Heart left ventricle (tissue), 16 donors: ENCODE measurements at regions not wholly inside any gene's neighbourhood (a gene's known extent, or its start where the extent isn't known, plus 50 kb on each side); places are given as distances from the start of the nearest gene placed in this dataset.
"Not testable (repeated sequence)": the region's sequence is repeated elsewhere in the genome, so short reads cannot be mapped to it uniquely, and the experiment has no call there.

Source experiments
- ATAC-seq, 4 donors: fragments of 200-7000 bp; cut with Tn5 transposase; one replicate each; pipeline ENCODE4 v1.9.1; 2020 to 2022; ENCODE audit warnings: moderate library complexity in 4 of 4, mild to moderate bottlenecking in 3 of 4, moderate number of reproducible peaks in 1 of 4
- DNase-seq, 5 donors: peaks; one replicate each; pipeline ENCODE4 v3.0.0-alpha.2; 2020
- H3K27ac ChIP-seq, 12 donors: fragments of 200-600 bp; sonication (generic) in 4 of 12; one replicate each; pipeline versions ENCODE4 v1.5.0 to v1.8.0; 2016 to 2022; ENCODE audit warnings: mild to moderate bottlenecking in 2 of 12
- H3K27me3 ChIP-seq, 9 donors: fragments of 200-600 bp; sonication (generic) in 2 of 9; one replicate each; pipeline versions ENCODE4 v1.5.1 to v1.8.0; 2016 to 2022; ENCODE audit warnings: mild to moderate bottlenecking in 3 of 9
- H3K36me3 ChIP-seq, 9 donors: fragments of 200-600 bp; sonication (generic) in 2 of 9; one replicate each; pipeline versions ENCODE4 v1.5.0 to v1.8.0; 2018 to 2022; ENCODE audit warnings: mild to moderate bottlenecking in 2 of 9
- H3K4me1 ChIP-seq, 12 donors: fragments of 200-600 bp; sonication (generic) in 4 of 12; one replicate each; pipeline versions ENCODE4 v1.5.0 to v1.8.0; 2016 to 2022; ENCODE audit warnings: mild to moderate bottlenecking in 3 of 12
- H3K4me3 ChIP-seq, 12 donors: fragments of 200-600 bp; sonication (generic) in 4 of 12; one replicate each; pipeline versions ENCODE4 v1.5.0 to v1.8.0; 2017 to 2022; ENCODE audit warnings: mild to moderate bottlenecking in 9 of 12, moderate library complexity in 4 of 12
- H3K9me3 ChIP-seq, 12 donors: fragments of 200-600 bp; sonication (generic) in 4 of 12; one replicate each; pipeline versions ENCODE4 v1.5.0 to v1.8.0; 2016 to 2022; ENCODE audit warnings: mild to moderate bottlenecking in 1 of 12
- CTCF ChIP-seq, 12 donors: fragments of 200-600 bp; sonication (generic) in 4 of 12; IDR thresholded peaks; one replicate each; pipeline versions ENCODE4 v1.5.0 to v1.8.0; 2018 to 2022; ENCODE audit warnings: antibody characterized with exemption in 12 of 12, mild to moderate bottlenecking in 5 of 12
- POLR2A ChIP-seq, 2 donors: fragments of 450-650 bp; IDR thresholded peaks; one replicate each; pipeline ENCODE4 v1.6.1; 2017; ENCODE audit warnings: antibody characterized with exemption in 2 of 2, mild to moderate bottlenecking in 2 of 2, moderate library complexity in 2 of 2
- WGBS, 4 donors: extraction: QIAGEN DNeasy Blood & Tissue Kit in 2 of 4; methylation state at CpG; one replicate each; pipeline versions ENCODE4 v1.1.5 to v1.1.7; 2013 to 2018; 5-methylcytosine and 5-hydroxymethylcytosine counted together
- intact Hi-C, 10 donors: fragments of 100-400 bp; cut with DNase I; formaldehyde crosslinking; loops; one replicate each; pipeline versions ENCODE4 v1.11.1 to v1.14.2; 2022
- donor health status: ischemic (EF 13 %, LVEDD 7.1; RV severe dilation, severe dysfunction).
- donor health status: healthy with polysubstance abuse.
- donor health status: DM: no; HTN: yes; CAD: no.
- donor health status: DM: no; HTN: no; CAD: no.
- donor health status: ischemic (EF 25% LVEDD 6.9; RV normal size, moderate dysfunction).
- donor health status: ischemic (EF 25% LVEDD 5.7; RV mildly dilated, moderate dysfunction).
- donor health status: healthy.
- donor health status: DM: yes; HTN: yes; CAD: no.
- donor health status: ischemic (EF 35%, LVEDD 5.7; RV mildly dilated, moderate dysfunction).
- donor health status: nonischemic (EF 11% LVEDD 7.7; RV severe dilation, severe dysfunction).
- donor health status: DM: yes; HTN: yes; CAD: no.
- donor health status: PGD.
- donor health status: ischemic (EF 29% LVEDD 5.4; RV normal size, mild dysfunction).
- donor health status: nonischemic (EF 23%, LVEDD 6.1; RV moderate dilation, normal function).

- 81 to 87% (median 85%) methylated on average over 2 of the region's 2 CpGs for WGBS, 4 donors
- no peaks in the 10 kb centered on the region for H3K36me3 ChIP-seq
- no peak for TF ChIP-seq CTCF (IDR thresholded peaks at IDR 0.05)
- no peak for TF ChIP-seq POLR2A (IDR thresholded peaks at IDR 0.05)
- ATAC-seq = no peak
- intact Hi-C loops = no loop called here
- no peak overlapping the region for H3K4me3 ChIP-seq
- H3K9me3 ChIP-seq = no peaks in the 10 kb centered on the region
- no peaks in the 10 kb centered on the region for H3K4me1 ChIP-seq
- no peak for DNase-seq
- H3K27ac ChIP-seq = no peak overlapping the region
- H3K27me3 ChIP-seq = no peaks in the 10 kb centered on the region
Measured at GRCh38 chr5:100043475-100043874, 491.7 kb upstream of the FAM174A start.

- DNase-seq = peak in 1 of 5 donors; percentile 9
- Histone ChIP-seq H3K27ac (no peak overlapping the region), H3K36me3 (no peaks in the 10 kb centered on the region), H3K27me3 (no peaks in the 10 kb centered on the region), H3K4me1 (no peaks in the 10 kb centered on the region), H3K4me3 (no peak overlapping the region), H3K9me3 (no peaks in the 10 kb centered on the region)
- 65 to 74% (median 70%) methylated on average over 2 of the region's 2 CpGs for WGBS, 4 donors
- intact Hi-C loops = no loop called here
- TF ChIP-seq POLR2A (IDR thresholded peaks at IDR 0.05) (no peak), CTCF (IDR thresholded peaks at IDR 0.05) (no peak)
- no peak for ATAC-seq
Measured at GRCh38 chr5:100026606-100027005, 508.6 kb upstream of the FAM174A start.

- intact Hi-C loops = no loop called here
- Histone ChIP-seq H3K9me3 (no peaks in the 10 kb centered on the region), H3K27ac (no peak overlapping the region), H3K27me3 (no peaks in the 10 kb centered on the region), H3K4me1 (no peaks in the 10 kb centered on the region), H3K4me3 (no peak overlapping the region), H3K36me3 (no peaks in the 10 kb centered on the region)
- ATAC-seq (no peak), DNase-seq (no peak)
- TF ChIP-seq CTCF (IDR thresholded peaks at IDR 0.05) (no peak), POLR2A (IDR thresholded peaks at IDR 0.05) (no peak)
Measured at GRCh38 chr5:100023536-100023935, 511.6 kb upstream of the FAM174A start.

GRCh38 chr5:100017520-100018262 is 517.5 kb upstream of the FAM174A start:
- 74 to 79% (median 77%) methylated on average over 6 of the region's 6 CpGs for WGBS, 4 donors
- no peaks in the 10 kb centered on the region for H3K9me3 ChIP-seq
- intact Hi-C loops = no loop called here

GRCh38 chr5:100013305-100013704 is 521.9 kb upstream of the FAM174A start:
- H3K4me3 ChIP-seq, intact Hi-C loops, DNase-seq, H3K9me3 ChIP-seq, H3K27me3 ChIP-seq, H3K36me3 ChIP-seq, H3K4me1 ChIP-seq, H3K27ac ChIP-seq, ATAC-seq: not testable (repeated sequence)
- WGBS, 4 donors = 82 to 92% (median 90%) methylated on average over 4 of the region's 4 CpGs

More at GRCh38 chr5:100017520-100018262, 517.5 kb upstream of the FAM174A start:
- Histone ChIP-seq H3K4me1 (no peaks in the 10 kb centered on the region), H3K27me3 (no peaks in the 10 kb centered on the region), H3K27ac (no peak overlapping the region), H3K4me3 (no peak overlapping the region), H3K36me3 (no peaks in the 10 kb centered on the region)
- TF ChIP-seq CTCF (IDR thresholded peaks at IDR 0.05) (no peak), POLR2A (IDR thresholded peaks at IDR 0.05) (no peak)
- ATAC-seq = no peak
- no peak for DNase-seq

GRCh38 chr5:100011160-100011559 is 524.0 kb upstream of the FAM174A start:
- H3K27me3 ChIP-seq, DNase-seq, ATAC-seq, H3K4me1 ChIP-seq, H3K4me3 ChIP-seq, H3K27ac ChIP-seq, intact Hi-C loops, H3K9me3 ChIP-seq, H3K36me3 ChIP-seq: not testable (repeated sequence)
- 85 to 93% (median 90%) methylated on average over 10 of the region's 10 CpGs for WGBS, 4 donors
